Activated T-helper 2 cell treated with anti-CD3 and anti-CD28 coated beads, Interferon-gamma antibody, Interleukin-2, Interleukin-4, amounts not matched to agents 10 μg/mL and 5 μg/mL and 100 μg/mL, durations not matched to agents 14 hours and 24 hours and 36 hours (primary cell): ENCODE measurements at regions not wholly inside any gene's neighbourhood (a gene's known extent, or its start where the extent isn't known, plus 50 kb on each side); places are given as distances from the start of the nearest gene placed in this dataset.

Source experiments
- DNase-seq: peaks from one replicate; pipeline ENCODE4 v3.0.0; 2021; ENCODE audit warnings: low spot score
- H3K27ac Mint-ChIP-seq: one replicate; pipeline ENCODE4 v1.8.0; 2021; ENCODE audit warnings: mixed read lengths
- H3K27me3 Mint-ChIP-seq: one replicate; pipeline ENCODE4 v1.8.0; 2021; ENCODE audit warnings: low read depth, mixed read lengths
- H3K36me3 Mint-ChIP-seq: one replicate; pipeline ENCODE4 v1.8.0; 2021; ENCODE audit warnings: low read depth, mixed read lengths
- H3K4me1 Mint-ChIP-seq: one replicate; pipeline ENCODE4 v1.8.0; 2021; ENCODE audit warnings: low read depth, mixed read lengths
- H3K4me3 Mint-ChIP-seq: one replicate; pipeline ENCODE4 v1.8.0; 2021; ENCODE audit warnings: low read depth, mild to moderate bottlenecking, moderate library complexity, mixed read lengths
- H3K9me3 Mint-ChIP-seq: one replicate; pipeline ENCODE4 v1.8.0; 2021; ENCODE audit warnings: mixed read lengths
- intact Hi-C: fragments of 100-400 bp; cut with micrococcal nuclease; formaldehyde crosslinking; loops from one replicate; pipeline ENCODE4 v1.15.1; 2023

DNA sequence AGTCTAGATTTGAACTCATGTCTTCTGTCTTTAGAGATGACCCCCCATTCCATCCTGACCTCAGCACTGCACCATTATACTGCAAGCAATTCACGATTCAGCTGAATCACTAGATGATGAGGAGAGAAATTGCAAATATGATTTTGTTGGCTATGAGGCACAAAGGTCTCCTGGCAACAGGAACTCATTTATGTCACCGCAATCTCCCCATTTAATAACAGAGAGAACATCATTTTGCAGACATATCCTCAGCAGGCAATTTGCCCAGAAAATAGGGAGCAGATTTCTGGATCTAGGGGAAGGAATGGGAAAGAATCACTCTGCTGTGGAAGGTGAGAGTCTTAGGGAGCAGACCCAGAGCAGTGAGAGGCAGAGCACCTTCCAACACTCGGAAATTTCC, 303.0 kb downstream of the PAX1 start:
- Mint-ChIP-seq H3K9me3 (peaks cover 44% of the 10 kb centered on the region), H3K27me3 (no peaks in the 10 kb centered on the region)

DNA sequence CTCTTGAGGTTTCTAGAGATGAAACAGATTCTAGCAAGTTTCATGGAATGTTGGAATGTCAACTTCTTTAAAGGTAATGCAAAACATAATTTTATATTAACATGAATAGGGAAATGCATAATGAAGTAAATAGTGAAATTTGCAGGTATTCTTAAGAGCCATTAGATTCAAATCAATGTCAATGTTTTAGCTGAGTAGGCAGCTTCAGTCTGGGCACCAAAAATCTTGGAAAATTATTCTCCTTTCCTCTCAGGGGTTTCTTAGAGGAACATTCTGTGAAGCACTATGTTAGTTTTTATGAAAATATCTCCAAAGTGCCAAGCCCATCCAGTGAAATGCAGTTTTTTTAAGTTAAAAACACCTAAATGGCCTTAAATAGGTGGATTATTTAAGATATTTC, 300.8 kb downstream of the PAX1 start:
- Mint-ChIP-seq H3K9me3 (peaks cover 48% of the 10 kb centered on the region), H3K27ac (no peak overlapping the region), H3K36me3 (no peaks in the 10 kb centered on the region), H3K27me3 (no peaks in the 10 kb centered on the region), H3K4me1 (no peaks in the 10 kb centered on the region), H3K4me3 (no peak overlapping the region)
- DNase-seq, result no peak
- intact Hi-C loops, result no loop called here

More for the DNA sequence above, 303.0 kb downstream of the PAX1 start:
- H3K36me3 Mint-ChIP-seq, result no peaks in the 10 kb centered on the region
- intact Hi-C loops, result no loop called here
- no peaks in the 10 kb centered on the region for H3K4me1 Mint-ChIP-seq
- H3K4me3 Mint-ChIP-seq, result no peak overlapping the region
- H3K27ac Mint-ChIP-seq, result no peak overlapping the region
- no peak for DNase-seq

DNA sequence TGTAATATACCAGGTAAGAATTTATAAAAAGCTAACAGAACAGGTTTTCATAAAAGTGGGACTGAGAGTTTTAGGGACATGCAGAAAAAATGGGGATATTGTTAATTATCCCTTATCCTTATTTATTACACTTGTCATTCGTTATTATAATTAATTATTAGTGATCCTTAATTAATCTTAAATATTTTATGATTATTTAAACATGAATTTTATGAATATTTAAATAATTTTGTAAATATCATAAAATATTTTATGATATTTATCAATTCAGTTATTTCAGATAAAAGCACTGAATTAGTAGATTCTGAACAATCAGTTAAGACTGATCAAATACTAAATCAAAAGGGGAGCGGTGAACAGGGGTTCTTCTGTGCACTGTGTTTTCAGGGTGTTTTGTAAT, 300.1 kb downstream of the PAX1 start:
- peaks cover 42% of the 10 kb centered on the region for H3K9me3 Mint-ChIP-seq
- no peaks in the 10 kb centered on the region for H3K27me3 Mint-ChIP-seq
- no peak overlapping the region for H3K27ac Mint-ChIP-seq
- no peaks in the 10 kb centered on the region for H3K4me1 Mint-ChIP-seq
- no peak for DNase-seq
- intact Hi-C loops, result no loop called here
- no peaks in the 10 kb centered on the region for H3K36me3 Mint-ChIP-seq
- no peak overlapping the region for H3K4me3 Mint-ChIP-seq

DNA sequence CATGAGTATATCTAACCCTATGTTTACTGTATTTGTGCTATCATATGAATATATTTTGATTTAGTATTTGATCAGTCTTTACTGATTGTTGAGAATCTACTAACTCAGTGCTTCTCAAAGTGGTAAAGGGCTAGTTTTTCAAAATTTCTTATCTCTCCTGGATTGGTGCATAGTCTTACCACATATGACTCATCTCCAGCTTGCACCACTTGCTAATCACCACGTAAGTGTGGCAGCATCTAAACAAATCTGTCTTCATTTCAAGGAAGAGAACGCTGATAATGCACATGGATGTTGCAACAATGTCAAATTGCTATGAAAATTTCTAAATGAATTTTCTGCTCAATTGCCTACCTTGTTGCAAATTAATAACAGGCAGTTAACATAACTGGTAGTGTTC, 299.5 kb downstream of the PAX1 start:
- H3K4me1 Mint-ChIP-seq, result no peaks in the 10 kb centered on the region
- H3K36me3 Mint-ChIP-seq, result no peaks in the 10 kb centered on the region
- H3K9me3 Mint-ChIP-seq, result peaks cover 46% of the 10 kb centered on the region
- H3K4me3 Mint-ChIP-seq, result no peak overlapping the region
- no peak overlapping the region for H3K27ac Mint-ChIP-seq
- H3K27me3 Mint-ChIP-seq, result no peaks in the 10 kb centered on the region
- intact Hi-C loops, result no loop called here
- no peak for DNase-seq

DNA sequence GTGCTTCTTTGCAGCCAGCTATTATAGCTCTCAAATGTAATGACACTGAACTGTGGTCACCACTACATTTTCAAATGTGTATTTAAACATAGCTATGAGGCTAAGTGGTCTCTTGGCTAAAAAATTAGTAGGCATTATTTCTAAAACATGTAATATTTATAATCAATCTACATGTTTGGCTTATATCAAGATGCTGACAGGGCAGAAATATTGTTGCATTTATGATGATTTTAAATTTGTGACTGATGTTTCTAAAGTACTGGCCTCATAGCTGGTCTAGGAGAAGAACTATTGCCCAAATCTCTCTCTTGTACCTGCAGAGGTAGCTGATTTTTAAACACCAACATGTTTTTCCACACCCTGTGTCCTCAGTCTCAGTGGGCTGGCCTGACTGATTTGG, 298.2 kb downstream of the PAX1 start:
- no peak overlapping the region for H3K4me3 Mint-ChIP-seq
- H3K36me3 Mint-ChIP-seq, result no peaks in the 10 kb centered on the region
- no peaks in the 10 kb centered on the region for H3K4me1 Mint-ChIP-seq
- H3K9me3 Mint-ChIP-seq, result peaks cover 46% of the 10 kb centered on the region
- no peak overlapping the region for H3K27ac Mint-ChIP-seq
- intact Hi-C loops, result no loop called here
- H3K27me3 Mint-ChIP-seq, result no peaks in the 10 kb centered on the region
- DNase-seq, result no peak

DNA sequence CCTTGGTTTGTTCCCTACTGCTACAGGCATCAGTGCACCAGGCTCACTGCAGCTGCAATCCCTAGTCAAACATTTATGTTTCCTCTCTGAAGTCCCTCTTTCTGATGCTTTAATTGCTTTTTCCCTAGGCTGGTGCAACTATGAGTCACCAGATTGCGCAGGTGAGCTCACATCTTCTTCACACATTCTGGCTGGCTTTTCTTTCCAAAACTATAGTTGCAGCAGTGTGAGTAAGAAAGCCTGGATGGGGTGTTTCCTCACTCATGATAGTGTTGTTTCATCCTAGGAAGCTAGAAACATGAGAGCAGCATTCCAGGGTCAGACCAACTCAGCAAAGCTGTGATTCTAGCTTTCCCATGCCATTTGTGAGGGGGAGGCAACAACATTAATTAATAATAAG, 296.4 kb downstream of the PAX1 start:
- DNase-seq, result no peak
- no peak overlapping the region for H3K27ac Mint-ChIP-seq
- intact Hi-C loops, result no loop called here
- no peaks in the 10 kb centered on the region for H3K27me3 Mint-ChIP-seq
- no peaks in the 10 kb centered on the region for H3K4me1 Mint-ChIP-seq
- peaks cover 36% of the 10 kb centered on the region for H3K9me3 Mint-ChIP-seq
- no peak overlapping the region for H3K4me3 Mint-ChIP-seq
- no peaks in the 10 kb centered on the region for H3K36me3 Mint-ChIP-seq

DNA sequence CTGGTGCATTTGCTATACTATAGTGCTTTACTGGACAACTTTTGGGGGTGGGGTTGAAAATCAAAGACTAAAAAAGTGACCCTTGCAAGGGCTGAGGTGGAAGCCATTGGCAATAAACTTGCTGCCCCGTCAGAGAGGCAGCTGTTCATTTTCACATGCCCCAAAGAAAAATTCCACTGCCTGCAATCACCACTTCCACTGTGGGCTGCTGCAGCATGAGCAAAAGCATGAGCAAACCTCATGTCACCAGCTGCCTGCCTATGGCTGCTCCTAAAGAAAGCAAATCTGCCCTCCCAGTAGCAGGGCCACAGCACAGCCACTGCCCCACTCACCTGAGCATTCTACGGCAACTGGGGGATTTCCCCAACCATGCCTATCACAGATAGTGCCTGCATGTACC, 290.0 kb downstream of the PAX1 start:
- H3K36me3 Mint-ChIP-seq, result no peaks in the 10 kb centered on the region
- peaks cover 49% of the 10 kb centered on the region for H3K9me3 Mint-ChIP-seq
- H3K4me3 Mint-ChIP-seq, result no peak overlapping the region
- no peaks in the 10 kb centered on the region for H3K27me3 Mint-ChIP-seq
- no peak for DNase-seq
- no peaks in the 10 kb centered on the region for H3K4me1 Mint-ChIP-seq
- no peak overlapping the region for H3K27ac Mint-ChIP-seq
- intact Hi-C loops, result no loop called here

DNA sequence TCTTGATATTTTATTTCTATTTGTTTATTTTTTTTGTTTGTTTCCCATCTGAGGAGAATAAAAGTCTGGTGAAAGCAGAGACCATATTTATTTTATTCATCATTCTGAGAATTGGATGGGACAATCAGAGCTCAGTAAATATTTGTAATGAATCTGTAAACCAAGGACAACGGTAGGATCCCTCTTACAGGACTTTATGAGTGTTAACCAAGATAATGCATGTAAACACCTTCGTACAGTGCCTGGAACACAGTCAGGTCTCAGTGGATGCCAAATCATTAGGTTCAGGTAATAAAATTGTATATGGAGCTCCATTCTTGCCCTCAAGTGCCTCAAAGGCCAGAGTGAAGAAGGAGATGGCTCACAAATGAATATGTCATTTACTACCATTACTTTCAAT, 288.7 kb downstream of the PAX1 start:
- H3K36me3 Mint-ChIP-seq, result no peaks in the 10 kb centered on the region
- no peaks in the 10 kb centered on the region for H3K4me1 Mint-ChIP-seq
- intact Hi-C loops, result no loop called here
- no peak for DNase-seq
- no peaks in the 10 kb centered on the region for H3K27me3 Mint-ChIP-seq
- no peak overlapping the region for H3K27ac Mint-ChIP-seq
- no peak overlapping the region for H3K4me3 Mint-ChIP-seq
- peaks cover 42% of the 10 kb centered on the region for H3K9me3 Mint-ChIP-seq

DNA sequence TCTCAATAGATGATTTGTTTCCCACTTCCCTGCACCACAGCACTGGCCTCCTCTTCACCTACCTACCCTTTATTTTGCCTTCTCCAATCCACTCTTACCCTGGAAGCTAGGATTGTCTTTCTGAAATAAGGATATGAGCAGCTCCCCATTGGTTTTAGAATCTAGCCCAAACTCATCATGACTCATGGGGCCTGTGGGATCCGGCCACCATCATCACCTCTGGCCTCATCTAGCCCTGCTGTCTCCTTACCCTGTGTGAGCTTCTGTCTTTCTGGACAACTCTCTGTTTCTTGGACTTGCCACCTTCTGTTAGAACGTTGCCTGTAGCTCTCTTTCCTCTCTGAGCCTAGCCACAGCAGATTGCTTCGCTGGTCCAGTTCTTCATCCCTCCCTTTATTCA, 277.1 kb downstream of the PAX1 start:
- no peak overlapping the region for H3K4me3 Mint-ChIP-seq
- no peaks in the 10 kb centered on the region for H3K4me1 Mint-ChIP-seq
- no peak for DNase-seq
- peaks cover 57% of the 10 kb centered on the region for H3K9me3 Mint-ChIP-seq
- no peaks in the 10 kb centered on the region for H3K27me3 Mint-ChIP-seq
- H3K27ac Mint-ChIP-seq, result no peak overlapping the region
- intact Hi-C loops, result no loop called here
- H3K36me3 Mint-ChIP-seq, result no peaks in the 10 kb centered on the region

DNA sequence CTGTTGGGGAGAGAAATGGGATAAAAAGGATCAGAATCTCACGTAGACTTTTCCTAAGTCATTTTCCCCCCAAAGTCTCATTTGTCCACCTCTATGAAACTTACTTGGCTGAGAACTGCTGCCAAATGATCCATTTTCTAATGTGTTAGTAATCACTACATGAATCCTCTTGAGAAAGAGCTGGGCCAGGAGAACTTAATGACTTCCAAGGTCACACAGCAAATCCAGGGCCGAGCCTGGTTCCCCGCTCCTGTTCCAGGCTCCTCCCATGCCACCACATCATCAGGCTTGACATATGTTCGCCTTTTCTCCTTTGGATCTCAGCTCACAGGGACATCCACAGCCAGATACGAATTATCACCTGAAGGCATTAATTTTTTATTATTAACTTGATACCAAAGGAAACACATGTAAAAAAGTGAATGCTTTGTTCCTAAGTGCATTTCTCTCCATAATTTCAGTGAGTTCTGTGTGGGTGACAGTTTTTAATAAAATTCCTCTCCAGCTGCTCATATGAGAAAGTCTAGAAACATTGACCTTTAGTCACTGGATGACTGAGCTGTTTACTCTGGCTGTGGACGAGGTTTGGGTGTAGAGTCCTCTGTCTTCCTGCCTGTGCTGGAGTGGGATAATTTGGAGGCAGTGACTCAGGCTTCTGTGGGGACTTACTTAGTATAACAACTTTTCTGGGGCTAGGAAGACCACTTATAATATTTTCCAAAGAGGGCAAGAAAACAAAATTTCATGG, 276.3 kb downstream of the PAX1 start:
- Mint-ChIP-seq H3K4me1 (no peaks in the 10 kb centered on the region), H3K36me3 (no peaks in the 10 kb centered on the region), H3K27ac (no peak overlapping the region), H3K27me3 (no peaks in the 10 kb centered on the region), H3K4me3 (no peak overlapping the region), H3K9me3 (peaks cover 55% of the 10 kb centered on the region)
- intact Hi-C loops, result no loop called here
- DNase-seq, result no peak

DNA sequence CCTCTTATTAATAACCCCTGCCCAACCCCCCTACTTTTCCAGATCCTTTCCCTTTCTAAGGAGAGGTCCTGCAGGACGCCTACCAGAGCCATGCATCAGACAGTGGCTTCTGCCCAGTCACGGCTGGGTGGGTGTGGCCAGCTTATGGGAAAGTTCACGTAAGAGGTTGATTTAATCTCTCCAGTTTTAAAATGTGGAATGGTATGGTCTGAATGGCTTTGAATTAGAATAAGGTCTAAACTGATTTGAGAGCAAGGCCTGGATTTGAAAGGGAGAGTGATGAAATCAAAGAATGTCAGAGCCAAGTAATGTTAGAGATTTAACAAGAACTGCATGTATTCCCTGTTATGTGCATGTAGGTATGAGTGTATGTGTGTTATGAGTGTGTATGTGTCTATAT, 275.7 kb downstream of the PAX1 start:
- H3K4me1 Mint-ChIP-seq, result no peaks in the 10 kb centered on the region
- no peaks in the 10 kb centered on the region for H3K27me3 Mint-ChIP-seq
- no peaks in the 10 kb centered on the region for H3K36me3 Mint-ChIP-seq
- no peak for DNase-seq
- intact Hi-C loops, result no loop called here
- peaks cover 51% of the 10 kb centered on the region for H3K9me3 Mint-ChIP-seq
- H3K27ac Mint-ChIP-seq, result no peak overlapping the region
- no peak overlapping the region for H3K4me3 Mint-ChIP-seq

DNA sequence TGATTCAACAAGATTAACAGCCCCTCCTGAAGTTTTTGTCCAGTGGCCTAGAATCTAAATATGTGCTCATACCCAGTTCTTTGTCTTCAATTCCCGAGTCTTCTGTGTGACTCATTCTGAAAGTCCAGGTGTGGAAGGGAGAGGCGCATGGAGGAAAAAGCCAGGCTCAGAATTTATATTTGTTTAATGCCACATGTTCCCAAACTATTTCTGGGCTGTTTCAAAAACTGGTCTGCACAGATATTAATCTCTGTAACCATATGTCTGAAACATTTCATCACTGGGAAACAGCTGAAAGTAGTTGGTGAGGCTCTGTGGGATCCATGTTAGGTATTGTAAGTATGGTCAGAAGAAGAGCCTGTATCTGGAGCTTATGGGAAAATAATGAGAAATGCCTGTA, 266.0 kb downstream of the PAX1 start:
- Mint-ChIP-seq H3K9me3 (peaks cover 36% of the 10 kb centered on the region), H3K4me3 (no peak overlapping the region), H3K27me3 (no peaks in the 10 kb centered on the region), H3K27ac (no peak overlapping the region), H3K4me1 (no peaks in the 10 kb centered on the region), H3K36me3 (no peaks in the 10 kb centered on the region)
- no peak for DNase-seq
- intact Hi-C loops, result no loop called here

DNA sequence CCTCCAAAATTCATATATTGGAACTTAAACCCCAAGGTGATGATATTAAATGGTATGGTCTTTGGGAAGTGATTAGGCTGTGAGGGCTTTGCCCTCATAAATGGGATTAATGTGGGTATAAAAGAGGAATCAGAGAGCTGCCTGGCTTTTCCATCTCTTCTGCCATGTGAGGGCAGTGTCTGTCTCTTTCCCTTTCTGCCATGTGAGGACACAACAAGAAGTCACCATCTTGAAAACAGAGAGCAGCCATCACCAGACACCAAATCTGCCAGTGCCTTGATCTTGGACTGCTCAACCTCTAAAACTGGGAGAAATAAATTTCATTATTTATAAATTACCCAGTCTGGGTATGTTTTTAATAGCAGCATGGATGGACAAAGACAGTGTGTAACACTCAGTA, 263.0 kb downstream of the PAX1 start:
- peaks cover 31% of the 10 kb centered on the region for H3K9me3 Mint-ChIP-seq
- intact Hi-C loops, result no loop called here

DNA sequence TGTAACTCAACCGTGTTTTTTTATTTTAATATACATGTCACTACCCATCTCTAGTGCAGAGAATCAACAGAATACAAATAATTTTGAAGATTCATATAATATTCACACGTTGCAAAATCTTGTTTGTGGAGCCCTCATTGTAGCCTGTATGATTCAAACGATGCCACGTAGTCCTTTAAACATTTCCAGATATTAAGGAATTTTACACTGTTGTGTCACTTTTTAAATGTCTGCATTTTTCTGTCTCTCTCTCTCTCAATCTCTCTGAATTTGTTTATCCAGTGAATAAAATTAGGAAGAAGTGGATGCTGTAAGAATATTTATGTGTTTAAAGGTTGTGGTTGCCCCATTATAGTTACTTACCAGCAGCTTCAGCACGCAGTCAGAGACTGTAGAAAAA, 262.0 kb downstream of the PAX1 start:
- no peaks in the 10 kb centered on the region for H3K27me3 Mint-ChIP-seq
- no peaks in the 10 kb centered on the region for H3K4me1 Mint-ChIP-seq
- H3K4me3 Mint-ChIP-seq, result no peak overlapping the region
- no peak overlapping the region for H3K27ac Mint-ChIP-seq
- no peak for DNase-seq
- intact Hi-C loops, result no loop called here
- H3K9me3 Mint-ChIP-seq, result peaks cover 30% of the 10 kb centered on the region
- H3K36me3 Mint-ChIP-seq, result no peaks in the 10 kb centered on the region

More for the DNA sequence above, 263.0 kb downstream of the PAX1 start:
- Mint-ChIP-seq H3K4me1 (no peaks in the 10 kb centered on the region), H3K27ac (no peak overlapping the region), H3K36me3 (no peaks in the 10 kb centered on the region), H3K27me3 (no peaks in the 10 kb centered on the region), H3K4me3 (no peak overlapping the region)
- no peak for DNase-seq
